ENCODE measurements at regions not wholly inside any gene's neighbourhood (a gene's known extent, or its start where the extent isn't known, plus 50 kb on each side); places are given as distances from the start of the nearest gene placed in this dataset.

DNA sequence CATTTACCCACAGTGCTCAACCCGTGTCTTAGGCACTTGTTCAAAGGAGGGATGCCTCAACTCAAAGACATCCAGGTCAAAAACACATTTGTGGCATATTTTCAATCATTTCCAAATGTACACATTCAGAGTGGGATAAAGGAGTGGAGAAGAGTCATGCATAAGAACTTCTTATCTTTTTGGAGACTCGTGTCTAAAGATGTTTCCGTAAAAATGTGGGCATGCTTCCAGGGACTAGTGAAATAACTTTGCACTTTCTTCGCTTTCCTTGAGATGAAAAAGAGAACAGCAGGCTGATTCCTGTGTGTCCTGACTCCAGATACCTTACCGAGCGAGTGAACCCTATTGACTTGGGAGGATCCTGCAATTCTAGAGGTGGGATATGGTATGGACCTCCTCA lies 256.6 kb upstream of the KCNJ16 start:
- no peaks in the 10 kb centered on the region for H3K4me1 ChIP-seq
- DNase-seq (ENCODE audit: low spot score in 2 of 2): no peak
- WGBS: 57% methylated on average over 6 of the region's 6 CpGs
- H3K27me3 ChIP-seq: no peaks in the 10 kb centered on the region
- no peaks in the 10 kb centered on the region for H3K36me3 ChIP-seq
- no peak overlapping the region for H3K27ac ChIP-seq
- no peak overlapping the region for H3K4me3 ChIP-seq
- no peaks in the 10 kb centered on the region for H3K9me3 ChIP-seq
- TF ChIP-seq, protein P1, sequence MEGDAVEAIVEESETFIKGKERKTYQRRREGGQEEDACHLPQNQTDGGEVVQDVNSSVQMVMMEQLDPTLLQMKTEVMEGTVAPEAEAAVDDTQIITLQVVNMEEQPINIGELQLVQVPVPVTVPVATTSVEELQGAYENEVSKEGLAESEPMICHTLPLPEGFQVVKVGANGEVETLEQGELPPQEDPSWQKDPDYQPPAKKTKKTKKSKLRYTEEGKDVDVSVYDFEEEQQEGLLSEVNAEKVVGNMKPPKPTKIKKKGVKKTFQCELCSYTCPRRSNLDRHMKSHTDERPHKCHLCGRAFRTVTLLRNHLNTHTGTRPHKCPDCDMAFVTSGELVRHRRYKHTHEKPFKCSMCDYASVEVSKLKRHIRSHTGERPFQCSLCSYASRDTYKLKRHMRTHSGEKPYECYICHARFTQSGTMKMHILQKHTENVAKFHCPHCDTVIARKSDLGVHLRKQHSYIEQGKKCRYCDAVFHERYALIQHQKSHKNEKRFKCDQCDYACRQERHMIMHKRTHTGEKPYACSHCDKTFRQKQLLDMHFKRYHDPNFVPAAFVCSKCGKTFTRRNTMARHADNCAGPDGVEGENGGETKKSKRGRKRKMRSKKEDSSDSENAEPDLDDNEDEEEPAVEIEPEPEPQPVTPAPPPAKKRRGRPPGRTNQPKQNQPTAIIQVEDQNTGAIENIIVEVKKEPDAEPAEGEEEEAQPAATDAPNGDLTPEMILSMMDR (IDR thresholded peaks at IDR 0.05): no peak
- no peak for TF ChIP-seq POLR2AphosphoS5 (IDR thresholded peaks at IDR 0.05)
- TF ChIP-seq EP300 (IDR thresholded peaks at IDR 0.05): no peak
- no peak for TF ChIP-seq POLR2A (IDR thresholded peaks at IDR 0.05)

DNA sequence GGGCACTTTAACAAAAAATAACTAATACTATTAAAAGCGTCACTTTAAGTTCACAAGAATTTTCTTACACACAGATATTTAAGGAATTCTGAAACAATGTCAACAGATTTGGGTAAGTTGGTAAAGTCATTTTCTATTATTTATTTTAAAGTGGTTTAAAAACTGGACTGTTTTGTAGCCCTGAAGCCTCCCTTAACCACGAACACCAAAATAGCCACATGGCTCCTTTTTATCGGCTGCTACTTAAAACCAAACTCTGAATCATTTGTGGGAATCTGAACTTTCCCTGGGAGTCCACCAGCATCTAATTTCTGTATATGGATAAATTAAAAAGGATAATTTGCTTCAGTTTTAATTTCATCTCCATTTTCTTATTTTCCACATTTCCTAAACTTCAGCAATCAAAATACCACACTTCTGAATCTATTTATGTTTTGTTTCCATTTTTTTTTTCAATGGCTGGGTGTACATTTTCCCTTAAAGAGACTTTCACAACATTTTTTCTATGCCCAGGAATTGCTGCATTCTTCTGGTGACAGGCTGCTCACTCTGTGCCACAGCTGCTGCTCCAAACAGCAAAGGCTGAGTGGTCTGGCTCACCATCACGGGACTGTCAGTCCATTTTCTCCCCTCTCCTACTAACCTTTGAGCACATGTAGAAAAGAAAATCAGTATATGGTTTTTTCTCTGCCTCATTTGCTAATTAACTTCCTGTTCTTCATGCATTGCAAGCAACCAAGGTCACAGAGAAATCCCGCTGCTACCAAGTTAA lies 255.5 kb upstream of the KCNJ16 start:
- H3K36me3 ChIP-seq: no peaks in the 10 kb centered on the region
- TF ChIP-seq POLR2AphosphoS5 (IDR thresholded peaks at IDR 0.05): no peak
- no peak for TF ChIP-seq EP300 (IDR thresholded peaks at IDR 0.05)
- no peak for TF ChIP-seq POLR2A (IDR thresholded peaks at IDR 0.05)
- H3K4me1 ChIP-seq: no peaks in the 10 kb centered on the region
- no peak for DNase-seq (ENCODE audit: low spot score in 2 of 2)
- no peaks in the 10 kb centered on the region for H3K9me3 ChIP-seq
- 81% methylated on average over 5 of the region's 5 CpGs for WGBS
- H3K27me3 ChIP-seq: no peaks in the 10 kb centered on the region
- H3K4me3 ChIP-seq: no peak overlapping the region
- no peak overlapping the region for H3K27ac ChIP-seq

DNA sequence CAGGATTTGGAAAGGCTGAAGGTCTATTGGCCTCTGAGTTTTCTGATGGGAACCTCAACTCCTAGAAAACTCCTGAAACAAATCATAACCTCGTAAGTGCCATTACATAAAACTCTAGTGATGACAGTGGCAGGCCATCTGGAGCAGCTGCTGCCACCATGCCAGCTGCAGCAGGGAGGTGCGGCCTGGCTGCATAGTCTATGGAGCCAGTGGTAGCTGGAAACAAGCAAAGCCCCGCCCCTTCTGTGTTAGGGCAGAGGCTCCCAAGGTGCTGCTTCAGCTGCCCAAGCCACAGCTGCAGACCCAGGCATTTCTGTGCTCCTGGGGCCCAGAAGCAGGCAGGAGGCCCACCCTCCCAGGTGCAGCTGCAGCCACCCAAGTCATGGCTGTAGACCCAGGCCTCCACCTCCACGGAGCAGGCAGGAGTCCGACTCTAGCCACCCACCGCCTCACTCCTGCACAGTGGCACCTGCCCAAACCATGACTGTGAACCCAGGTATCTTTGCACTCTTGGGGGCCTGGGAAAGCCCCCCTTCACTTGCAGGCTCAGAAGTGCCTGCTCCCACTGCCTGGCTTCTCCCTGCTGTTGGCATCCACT lies 254.1 kb upstream of the KCNJ16 start:
- no peak overlapping the region for H3K4me3 ChIP-seq
- TF ChIP-seq EP300 (IDR thresholded peaks at IDR 0.05) (no peak), POLR2A (IDR thresholded peaks at IDR 0.05) (no peak), POLR2AphosphoS5 (IDR thresholded peaks at IDR 0.05) (no peak)
- TF ChIP-seq, protein P1 (IDR thresholded peaks at IDR 0.05): no peak
- DNase-seq (ENCODE audit: low spot score in 2 of 2): no peak
- no peaks in the 10 kb centered on the region for H3K27me3 ChIP-seq
- no peaks in the 10 kb centered on the region for H3K9me3 ChIP-seq
- H3K27ac ChIP-seq: no peak overlapping the region
- H3K36me3 ChIP-seq: no peaks in the 10 kb centered on the region
- 75% methylated on average over 1 of the region's 6 CpGs for WGBS
- H3K4me1 ChIP-seq: no peaks in the 10 kb centered on the region

DNA sequence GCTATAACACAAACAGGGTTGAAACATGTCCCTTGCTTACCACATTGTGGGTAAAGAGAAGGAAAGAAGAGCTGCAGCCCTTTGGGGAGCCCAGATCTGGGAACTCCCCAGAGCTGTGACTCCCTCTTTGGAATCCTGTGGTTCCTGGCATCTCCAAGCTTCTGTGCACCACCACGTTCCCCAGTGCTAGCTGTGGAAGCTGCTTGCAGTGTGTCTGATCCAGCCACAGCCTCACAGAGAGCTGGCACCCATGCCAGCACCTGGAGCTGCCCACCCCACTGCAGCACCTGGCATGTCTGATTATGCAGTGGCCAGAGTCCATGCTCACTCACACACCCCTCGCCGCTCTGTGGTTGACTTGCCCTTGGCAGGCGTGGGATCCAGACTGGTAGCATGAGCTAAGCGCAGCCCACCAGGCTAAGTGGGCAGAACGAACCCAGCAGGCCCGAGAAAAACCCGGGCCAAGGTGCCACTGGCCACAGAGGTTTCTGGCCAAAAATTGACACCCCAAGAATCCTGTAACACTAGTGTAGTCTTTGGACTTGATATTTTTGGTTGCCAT lies 252.6 kb upstream of the KCNJ16 start:
- H3K4me3 ChIP-seq: no peak overlapping the region
- TF ChIP-seq, protein P1 (IDR thresholded peaks at IDR 0.05): no peak
- TF ChIP-seq EP300 (IDR thresholded peaks at IDR 0.05): no peak
- no peak for TF ChIP-seq POLR2AphosphoS5 (IDR thresholded peaks at IDR 0.05)
- no peak for TF ChIP-seq POLR2A (IDR thresholded peaks at IDR 0.05)
- no peak overlapping the region for H3K27ac ChIP-seq
- no peaks in the 10 kb centered on the region for H3K36me3 ChIP-seq
- H3K27me3 ChIP-seq: no peaks in the 10 kb centered on the region
- no peaks in the 10 kb centered on the region for H3K4me1 ChIP-seq
- no peaks in the 10 kb centered on the region for H3K9me3 ChIP-seq
- no peak for DNase-seq (ENCODE audit: low spot score in 2 of 2)
- WGBS: 91% methylated on average over 7 of the region's 8 CpGs

DNA sequence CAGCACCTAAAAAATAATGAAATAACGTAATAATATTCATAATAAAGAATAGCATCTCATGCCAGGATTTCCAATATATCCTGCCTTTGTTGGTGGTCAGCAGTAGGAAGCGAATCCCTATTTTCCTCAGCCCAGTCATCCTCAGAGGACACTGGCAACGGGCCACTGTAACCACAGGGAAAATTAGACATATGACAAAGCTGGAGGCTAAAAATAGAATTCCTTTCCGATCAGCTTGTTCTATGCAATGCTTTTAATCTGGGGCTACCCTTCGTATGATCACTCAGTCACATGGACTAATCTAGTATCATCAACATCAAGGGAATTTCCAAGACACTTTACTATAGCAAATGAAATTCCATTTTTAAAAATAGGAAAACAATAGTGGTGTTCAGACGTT lies 246.9 kb upstream of the KCNJ16 start:
- Histone ChIP-seq H3K27ac (no peak overlapping the region), H3K4me1 (peaks cover 6% of the 10 kb centered on the region), H3K4me3 (no peak overlapping the region), H3K36me3 (no peaks in the 10 kb centered on the region), H3K9me3 (no peaks in the 10 kb centered on the region), H3K27me3 (no peaks in the 10 kb centered on the region)
- WGBS: 25% methylated on average over 6 of the region's 6 CpGs
- TF ChIP-seq, protein P1 (IDR thresholded peaks at IDR 0.05): no peak
- TF ChIP-seq POLR2AphosphoS5 (IDR thresholded peaks at IDR 0.05) (no peak), EP300 (IDR thresholded peaks at IDR 0.05) (no peak), POLR2A (IDR thresholded peaks at IDR 0.05) (no peak)
- DNase-seq (ENCODE audit: low spot score in 2 of 2): no peak

All from suprapubic skin (tissue), 4 donors.